ENCODE measurements at regions not wholly inside any gene's neighbourhood (a gene's known extent, or its start where the extent isn't known, plus 50 kb on each side); places are given as distances from the start of the nearest gene placed in this dataset.

DNA sequence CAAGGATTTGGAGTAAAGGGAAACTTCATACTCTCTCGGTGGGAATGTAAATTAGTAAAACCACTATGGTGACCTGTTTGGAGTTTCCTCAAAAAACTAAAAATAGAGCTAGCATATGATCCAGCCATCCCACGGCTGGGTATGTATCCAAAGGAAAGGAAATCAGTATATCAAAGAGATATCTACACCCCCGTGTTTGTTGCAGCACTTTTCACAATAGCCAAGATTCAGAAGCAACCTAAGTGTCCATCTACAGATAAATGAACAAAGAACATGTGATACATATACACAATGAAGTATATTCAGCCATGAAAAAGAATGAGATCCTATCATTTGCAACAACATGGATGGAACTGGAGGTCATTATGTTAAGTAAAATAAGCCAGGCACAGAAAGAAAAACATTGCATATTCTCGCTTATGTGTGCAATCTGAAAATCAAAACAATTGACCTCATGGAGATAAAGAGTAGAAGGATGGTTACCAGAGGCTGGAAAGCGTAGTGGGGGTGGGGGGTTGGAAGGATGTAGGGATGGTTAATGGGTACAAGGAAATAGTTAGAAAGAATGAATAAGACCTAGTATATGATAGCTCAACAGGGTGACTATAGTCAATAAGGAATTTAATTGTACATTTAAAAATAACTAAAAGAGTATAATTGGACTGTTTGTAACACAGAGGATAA, 468.0 kb downstream of the BCAT1 start:
- Histone ChIP-seq H3K36me3 (replicated peaks; ENCODE audit: insufficient read depth, low read depth) (no peaks in the 10 kb centered on the region), H3K9me3 (ENCODE audit: low read depth) (no peaks in the 10 kb centered on the region), H3K9me2 (replicated peaks; ENCODE audit: insufficient read depth) (no peaks in the 10 kb centered on the region), H3K79me2 (peaks cover 8% of the 10 kb centered on the region), H3K4me1 (ENCODE audit: insufficient read depth) (no peaks in the 10 kb centered on the region), H4K20me1 (ENCODE audit: insufficient read depth, poor library complexity, severe bottlenecking) (no peaks in the 10 kb centered on the region), H2AFZ (no peak overlapping the region), H3K4me2 (no peak overlapping the region), H3K4me3 (no peak overlapping the region), H3K27ac (no peak overlapping the region), H3K27me3 (no peaks in the 10 kb centered on the region)
- TF ChIP-seq, protein P1, sequence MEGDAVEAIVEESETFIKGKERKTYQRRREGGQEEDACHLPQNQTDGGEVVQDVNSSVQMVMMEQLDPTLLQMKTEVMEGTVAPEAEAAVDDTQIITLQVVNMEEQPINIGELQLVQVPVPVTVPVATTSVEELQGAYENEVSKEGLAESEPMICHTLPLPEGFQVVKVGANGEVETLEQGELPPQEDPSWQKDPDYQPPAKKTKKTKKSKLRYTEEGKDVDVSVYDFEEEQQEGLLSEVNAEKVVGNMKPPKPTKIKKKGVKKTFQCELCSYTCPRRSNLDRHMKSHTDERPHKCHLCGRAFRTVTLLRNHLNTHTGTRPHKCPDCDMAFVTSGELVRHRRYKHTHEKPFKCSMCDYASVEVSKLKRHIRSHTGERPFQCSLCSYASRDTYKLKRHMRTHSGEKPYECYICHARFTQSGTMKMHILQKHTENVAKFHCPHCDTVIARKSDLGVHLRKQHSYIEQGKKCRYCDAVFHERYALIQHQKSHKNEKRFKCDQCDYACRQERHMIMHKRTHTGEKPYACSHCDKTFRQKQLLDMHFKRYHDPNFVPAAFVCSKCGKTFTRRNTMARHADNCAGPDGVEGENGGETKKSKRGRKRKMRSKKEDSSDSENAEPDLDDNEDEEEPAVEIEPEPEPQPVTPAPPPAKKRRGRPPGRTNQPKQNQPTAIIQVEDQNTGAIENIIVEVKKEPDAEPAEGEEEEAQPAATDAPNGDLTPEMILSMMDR (IDR thresholded peaks at IDR 0.05; ENCODE audit: poor library complexity): no peak
- TF ChIP-seq EZH2phosphoT487 (IDR thresholded peaks at IDR 0.05; ENCODE audit: low read depth, severe bottlenecking, unreplicated experiment) (no peak), EZH2 (IDR thresholded peaks at IDR 0.05; ENCODE audit: borderline replicate concordance) (no peak)
- no peak for DNase-seq (ENCODE audit: low spot score)
- WGBS (ENCODE audit: low lambda C conversion rate, missing lambda C conversion rate): 83% methylated on average over 5 of the region's 5 CpGs

DNA sequence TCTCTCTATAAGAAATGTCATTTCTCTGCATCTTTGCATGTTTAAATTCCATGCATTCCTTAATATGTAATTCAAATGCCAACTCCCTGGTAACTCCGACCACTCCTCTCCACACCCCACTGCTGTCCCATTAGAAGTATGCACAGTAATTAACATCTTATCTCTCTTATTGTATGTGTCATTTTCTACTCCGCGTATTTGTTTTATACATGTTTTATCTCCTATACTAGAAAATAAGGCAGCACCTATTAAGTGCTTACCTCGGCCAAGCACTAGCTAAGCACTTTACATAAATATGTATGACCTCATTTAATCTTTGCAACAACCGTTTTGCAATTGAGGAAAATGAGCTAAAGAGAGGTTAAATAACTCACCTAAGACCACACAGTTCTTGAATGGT, 469.8 kb downstream of the BCAT1 start:
- no peak overlapping the region for H3K4me2 ChIP-seq
- no peaks in the 10 kb centered on the region for H3K27me3 ChIP-seq
- TF ChIP-seq, protein P1 (IDR thresholded peaks at IDR 0.05; ENCODE audit: poor library complexity): no peak
- TF ChIP-seq EZH2phosphoT487 (IDR thresholded peaks at IDR 0.05; ENCODE audit: low read depth, severe bottlenecking, unreplicated experiment) (no peak), EZH2 (IDR thresholded peaks at IDR 0.05; ENCODE audit: borderline replicate concordance) (no peak)
- no peak for DNase-seq (ENCODE audit: low spot score)
- H2AFZ ChIP-seq: no peak overlapping the region
- WGBS (ENCODE audit: low lambda C conversion rate, missing lambda C conversion rate): 65% methylated on average over 5 of the region's 5 CpGs
- H3K9me3 ChIP-seq (ENCODE audit: low read depth): no peaks in the 10 kb centered on the region
- no peaks in the 10 kb centered on the region for H4K20me1 ChIP-seq (ENCODE audit: insufficient read depth, poor library complexity, severe bottlenecking)
- H3K79me2 ChIP-seq: peaks cover 8% of the 10 kb centered on the region
- H3K27ac ChIP-seq: no peak overlapping the region
- H3K4me1 ChIP-seq (ENCODE audit: insufficient read depth): no peaks in the 10 kb centered on the region
- no peak overlapping the region for H3K4me3 ChIP-seq
- no peaks in the 10 kb centered on the region for H3K9me2 ChIP-seq (replicated peaks; ENCODE audit: insufficient read depth)
- H3K36me3 ChIP-seq (replicated peaks; ENCODE audit: insufficient read depth, low read depth): no peaks in the 10 kb centered on the region

DNA sequence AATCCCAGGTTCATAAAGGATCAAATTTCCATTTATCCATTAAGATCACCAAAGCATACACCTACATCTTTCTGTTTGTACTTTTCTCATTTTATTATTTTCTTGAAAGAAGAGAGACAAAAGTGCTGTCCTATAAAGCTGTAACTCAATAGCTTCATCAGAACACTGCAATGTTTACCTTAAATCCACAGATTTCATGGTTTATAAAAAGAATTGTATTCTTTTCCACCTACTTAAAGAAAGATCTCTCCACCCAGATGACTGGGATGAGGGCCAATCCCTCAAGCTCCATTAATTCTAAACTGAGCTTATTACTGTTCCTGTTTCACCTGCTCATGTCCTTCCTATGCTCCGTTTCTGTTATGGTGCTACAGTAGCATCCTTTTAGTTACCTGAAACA, 470.6 kb downstream of the BCAT1 start:
- H3K4me2 ChIP-seq: no peak overlapping the region
- no peak for DNase-seq (ENCODE audit: low spot score)
- no peak overlapping the region for H2AFZ ChIP-seq
- no peak overlapping the region for H3K4me3 ChIP-seq
- H3K9me3 ChIP-seq (ENCODE audit: low read depth): no peaks in the 10 kb centered on the region
- no peaks in the 10 kb centered on the region for H4K20me1 ChIP-seq (ENCODE audit: insufficient read depth, poor library complexity, severe bottlenecking)
- no peaks in the 10 kb centered on the region for H3K36me3 ChIP-seq (replicated peaks; ENCODE audit: insufficient read depth, low read depth)
- no peaks in the 10 kb centered on the region for H3K27me3 ChIP-seq
- H3K79me2 ChIP-seq: peaks cover 8% of the 10 kb centered on the region
- H3K9me2 ChIP-seq (replicated peaks; ENCODE audit: insufficient read depth): no peaks in the 10 kb centered on the region
- WGBS (ENCODE audit: low lambda C conversion rate, missing lambda C conversion rate): 82% methylated on average over 1 of the region's 1 CpG
- TF ChIP-seq EZH2 (IDR thresholded peaks at IDR 0.05; ENCODE audit: borderline replicate concordance) (no peak), EZH2phosphoT487 (IDR thresholded peaks at IDR 0.05; ENCODE audit: low read depth, severe bottlenecking, unreplicated experiment) (no peak)
- TF ChIP-seq, protein P1 (IDR thresholded peaks at IDR 0.05; ENCODE audit: poor library complexity): no peak
- H3K27ac ChIP-seq: no peak overlapping the region
- H3K4me1 ChIP-seq (ENCODE audit: insufficient read depth): no peaks in the 10 kb centered on the region
